GM21529 (cell line): ENCODE measurements at regions not wholly inside any gene's neighbourhood (a gene's known extent, or its start where the extent isn't known, plus 50 kb on each side); places are given as distances from the start of the nearest gene placed in this dataset.

Experiments
- ATAC-seq: cut with Tn5 transposase; IDR thresholded peaks from one replicate; pipeline ENCODE4 v1.9.1; 2021; ENCODE audit not compliant: unreplicated experiment

- ATAC-seq: no peak
Measured at GRCh38 chr13:72457151-72457550, 270.3 kb downstream of the MZT1 start.

- ATAC-seq: no peak
Measured at GRCh38 chr13:72456486-72456885, 270.9 kb downstream of the MZT1 start.

- no peak for ATAC-seq
Measured at GRCh38 chr13:72453161-72453560, 274.3 kb downstream of the MZT1 start.

- no peak for ATAC-seq
Measured at GRCh38 chr13:72448082-72448481, 279.3 kb downstream of the MZT1 start.

GRCh38 chr13:72444999-72445398, 282.4 kb downstream of the MZT1 start:
- ATAC-seq: no peak

- no peak for ATAC-seq
Measured at GRCh38 chr13:72437458-72437857, 290.0 kb downstream of the MZT1 start.

GRCh38 chr13:72435251-72435650, 292.2 kb downstream of the MZT1 start:
- ATAC-seq: no peak

GRCh38 chr13:72431981-72432682, 295.3 kb downstream of the MZT1 start:
- no peak for ATAC-seq

GRCh38 chr13:72430923-72431322, 296.5 kb downstream of the MZT1 start:
- ATAC-seq: no peak

GRCh38 chr13:72427757-72428528, 299.5 kb downstream of the MZT1 start:
- no peak for ATAC-seq

GRCh38 chr13:72424059-72424458, 303.4 kb downstream of the MZT1 start:
- ATAC-seq: no peak

- no peak for ATAC-seq
Measured at GRCh38 chr13:72415817-72416216, 311.6 kb downstream of the MZT1 start.

GRCh38 chr13:72412481-72412880, 314.9 kb downstream of the MZT1 start:
- no peak for ATAC-seq

GRCh38 chr13:72405441-72405840, 322.0 kb downstream of the MZT1 start:
- no peak for ATAC-seq

GRCh38 chr13:72403396-72404010, 323.9 kb downstream of the MZT1 start:
- no peak for ATAC-seq

GRCh38 chr13:72400856-72401255, 326.6 kb downstream of the MZT1 start:
- ATAC-seq: no peak

GRCh38 chr13:72399351-72399750, 328.1 kb downstream of the MZT1 start:
- no peak for ATAC-seq

GRCh38 chr13:72397265-72397664, 330.2 kb downstream of the MZT1 start:
- ATAC-seq: no peak

GRCh38 chr13:72390909-72391308, 336.5 kb downstream of the MZT1 start:
- no peak for ATAC-seq

- ATAC-seq: no peak
Measured at GRCh38 chr13:72386138-72386684, 341.2 kb downstream of the MZT1 start.

GRCh38 chr13:72384879-72385278, 342.6 kb downstream of the MZT1 start:
- no peak for ATAC-seq
